ENCODE measurements at regions not wholly inside any gene's neighbourhood (a gene's known extent, or its start where the extent isn't known, plus 50 kb on each side); places are given as distances from the start of the nearest gene placed in this dataset.
"Not testable (repeated sequence)": the region's sequence is repeated elsewhere in the genome, so short reads cannot be mapped to it uniquely, and the experiment has no call there.

DNA sequence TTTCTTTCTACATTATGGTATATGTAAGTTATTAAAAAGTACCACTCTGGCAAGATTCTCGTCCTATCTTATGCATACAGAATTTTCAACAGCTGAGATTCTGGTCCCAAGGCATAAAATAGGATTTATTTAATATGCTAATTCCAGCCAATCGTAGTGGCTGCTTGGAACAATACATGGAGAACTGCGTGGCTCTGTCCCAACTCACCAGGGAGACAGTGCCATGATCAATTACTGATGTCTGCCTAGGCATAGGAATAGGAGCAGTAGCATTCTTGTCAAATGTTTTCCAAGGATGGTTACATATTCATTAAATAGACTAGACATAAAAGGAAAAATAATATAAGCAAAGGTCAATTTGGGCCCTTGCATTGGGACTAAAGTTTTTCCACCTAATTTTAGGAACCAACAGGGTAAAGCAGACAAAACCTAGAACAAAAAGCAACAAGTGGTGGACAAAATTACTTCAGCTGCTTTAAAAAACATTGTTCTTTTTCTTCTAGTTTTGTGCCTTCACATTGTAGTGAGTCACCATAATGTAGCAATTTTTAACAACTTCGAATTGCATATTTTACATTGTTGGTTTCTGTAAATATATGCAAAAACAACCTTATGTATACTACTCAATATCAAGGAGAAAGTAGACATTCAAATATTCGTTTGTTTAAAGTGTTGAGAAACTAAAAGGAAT is 232.8 kb upstream of the ATP5MC3 start:
- no peak for DNase-seq (ENCODE audit: low spot score)

DNA sequence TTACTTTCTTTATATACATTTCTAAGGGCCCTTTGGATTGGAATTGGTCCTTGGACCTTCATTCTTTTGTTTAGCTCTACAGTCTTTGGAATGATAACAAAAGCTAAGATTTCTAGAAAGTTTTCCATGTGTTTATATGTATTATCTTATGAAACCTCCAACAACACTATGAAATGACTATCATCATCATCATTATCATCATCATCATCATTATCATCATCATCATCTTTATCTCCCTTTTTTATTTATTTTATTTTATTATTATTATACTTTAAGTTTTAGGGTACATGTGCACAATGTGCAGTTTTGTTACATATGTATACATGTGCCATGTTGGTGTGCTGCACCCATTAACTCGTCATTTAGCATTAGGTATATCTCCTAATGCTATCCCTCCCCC is 229.4 kb upstream of the ATP5MC3 start:
- not testable (repeated sequence) for DNase-seq (ENCODE audit: low spot score)

DNA sequence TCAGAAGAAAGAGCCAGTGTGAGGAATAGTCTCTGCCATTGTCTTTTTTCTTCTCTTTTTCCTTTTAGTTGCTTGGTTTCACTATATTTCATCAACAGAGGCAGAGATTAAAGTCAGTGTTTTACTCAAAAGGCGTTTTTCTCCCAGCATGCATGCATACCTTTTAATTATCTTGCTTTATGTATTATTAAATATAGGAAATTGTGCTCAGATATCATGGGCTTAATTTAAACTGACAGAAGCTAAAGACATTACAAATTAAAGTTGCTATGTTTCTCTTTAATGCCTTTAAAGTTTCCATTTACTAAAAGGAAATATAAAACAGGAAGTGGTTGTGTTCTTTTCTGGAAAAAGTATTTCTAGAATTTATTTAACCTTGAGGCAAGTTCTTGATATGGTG is 223.3 kb upstream of the ATP5MC3 start:
- DNase-seq (ENCODE audit: low spot score) = no peak

DNA sequence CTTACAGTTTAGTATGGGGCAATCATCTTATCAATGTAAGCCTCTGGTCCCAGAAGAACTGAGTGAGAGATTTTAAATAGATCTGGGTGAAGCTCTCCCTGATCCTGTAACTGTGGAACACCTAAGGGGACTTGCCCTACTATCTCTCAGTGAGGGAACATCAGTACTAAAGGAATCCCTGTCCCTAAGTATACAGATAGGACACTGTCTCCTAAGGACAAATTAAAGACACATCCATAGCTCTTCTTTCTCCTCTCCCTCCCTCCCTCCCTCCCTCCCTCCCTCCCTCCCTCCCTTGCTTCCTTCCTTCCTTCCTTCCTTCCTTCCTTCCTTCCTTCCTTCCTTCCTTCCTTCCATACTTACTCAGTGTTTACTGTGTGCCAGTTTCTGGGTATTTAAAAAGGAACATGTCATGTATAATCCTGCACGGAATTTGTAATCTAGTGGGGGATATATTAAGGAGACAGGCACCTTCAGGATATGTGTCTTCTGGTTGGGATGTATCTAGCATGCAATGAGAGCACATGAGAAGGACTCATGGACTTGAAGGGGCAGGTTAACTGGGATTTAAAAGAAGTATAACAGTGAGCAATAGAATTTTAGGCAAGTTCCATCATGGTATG is 222.2 kb upstream of the ATP5MC3 start:
- DNase-seq (ENCODE audit: low spot score) = no peak

DNA sequence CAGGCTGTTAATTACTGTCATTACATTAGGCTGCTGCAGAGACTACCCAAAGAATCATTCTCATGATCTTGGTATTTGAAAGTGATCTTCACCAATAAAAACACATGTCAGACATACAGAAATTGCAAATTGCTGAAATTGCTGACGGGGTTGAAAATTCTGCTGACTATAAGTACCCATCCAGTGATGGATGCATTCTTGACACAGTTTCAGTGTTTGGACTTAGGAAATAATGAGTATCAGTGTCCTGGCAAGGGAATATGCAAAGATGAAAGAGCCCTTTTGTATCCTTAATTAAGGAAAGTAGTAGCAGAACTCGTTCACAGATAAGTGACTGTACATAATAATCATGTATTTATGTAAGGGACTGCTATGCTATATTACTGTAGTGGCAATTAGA is 221.1 kb upstream of the ATP5MC3 start:
- no peak for DNase-seq (ENCODE audit: low spot score)

DNA sequence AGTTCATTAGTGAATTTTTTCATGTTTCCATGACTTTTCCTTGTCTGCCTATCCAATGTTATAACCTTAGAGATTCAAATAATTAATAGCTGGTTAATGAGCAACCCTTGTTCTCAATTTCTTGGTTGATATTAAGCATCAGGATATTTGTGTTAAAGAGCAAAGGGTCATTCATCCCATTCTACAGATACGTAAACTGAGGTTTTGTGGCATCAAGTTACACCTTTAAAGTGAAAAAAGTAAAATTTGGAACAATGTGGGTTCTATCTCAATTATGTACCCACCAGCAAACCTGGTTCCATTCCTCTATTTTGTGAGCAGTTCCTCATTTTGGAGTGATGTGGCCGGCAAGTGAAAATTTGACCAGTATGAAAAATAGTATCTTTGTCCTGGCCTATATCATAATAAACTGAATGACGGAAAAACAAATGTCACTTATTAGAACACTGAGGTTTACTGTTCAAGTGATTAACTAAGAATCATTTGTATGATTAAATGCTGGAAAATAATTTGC is 220.5 kb upstream of the ATP5MC3 start:
- DNase-seq (ENCODE audit: low spot score) = no peak

DNA sequence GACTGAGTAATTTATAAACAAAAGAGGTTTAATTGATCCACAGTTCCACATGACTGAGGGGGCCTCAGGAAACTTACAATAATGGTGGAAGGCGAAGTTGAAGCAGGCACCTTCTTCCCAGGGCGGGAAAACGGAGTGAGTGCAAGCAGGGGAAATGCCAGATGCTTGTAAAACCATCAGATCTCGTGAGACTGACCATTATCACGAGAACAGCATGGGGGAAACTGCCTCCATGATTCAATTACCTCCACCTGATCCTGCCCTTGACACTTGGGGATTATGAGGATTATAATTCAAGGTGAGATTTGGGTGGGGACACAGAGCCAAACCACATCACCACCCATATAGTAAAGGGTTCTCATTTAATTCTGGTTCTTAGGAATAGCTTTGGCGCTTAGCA is 219.5 kb upstream of the ATP5MC3 start:
- no peak for DNase-seq (ENCODE audit: low spot score)

DNA sequence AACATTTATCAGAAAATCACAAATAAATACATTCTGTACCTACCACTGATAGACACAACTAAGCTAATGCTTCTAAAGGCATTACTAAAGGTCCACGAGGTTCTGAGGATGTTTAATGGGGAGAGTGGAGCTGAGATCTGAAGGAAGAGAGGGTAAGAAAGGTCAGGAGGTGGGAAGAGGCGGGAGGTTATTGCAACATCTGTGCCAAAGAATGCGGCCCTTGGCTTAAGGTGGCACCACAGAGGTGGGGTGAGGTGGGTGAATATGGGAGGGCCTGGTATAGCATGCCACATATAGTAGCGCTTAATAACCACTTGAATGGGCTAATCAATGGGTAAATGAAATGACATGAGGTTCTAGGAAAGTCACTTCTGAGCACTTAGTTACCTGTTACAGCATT is 217.8 kb upstream of the ATP5MC3 start:
- DNase-seq (ENCODE audit: low spot score) = no peak

DNA sequence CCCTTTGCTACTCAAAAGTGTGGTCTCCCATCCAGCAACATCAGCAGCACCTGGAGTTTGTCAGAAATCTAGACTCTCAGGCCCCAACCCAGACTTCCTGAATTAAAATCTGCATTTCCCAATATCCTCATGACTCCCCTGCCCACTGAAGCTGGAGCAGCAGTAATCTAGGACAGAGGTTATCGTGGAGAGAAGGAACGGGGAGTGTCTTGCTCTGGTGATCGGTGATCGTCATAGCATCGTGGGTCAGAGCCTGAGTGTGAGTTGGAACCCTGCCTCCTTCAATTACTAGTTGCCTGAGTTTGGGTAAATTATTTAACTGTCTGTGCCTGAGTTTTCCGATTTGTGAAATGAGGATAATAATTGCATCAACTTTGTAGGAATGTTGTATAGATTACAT is 217.3 kb upstream of the ATP5MC3 start:
- no peak for DNase-seq (ENCODE audit: low spot score)

DNA sequence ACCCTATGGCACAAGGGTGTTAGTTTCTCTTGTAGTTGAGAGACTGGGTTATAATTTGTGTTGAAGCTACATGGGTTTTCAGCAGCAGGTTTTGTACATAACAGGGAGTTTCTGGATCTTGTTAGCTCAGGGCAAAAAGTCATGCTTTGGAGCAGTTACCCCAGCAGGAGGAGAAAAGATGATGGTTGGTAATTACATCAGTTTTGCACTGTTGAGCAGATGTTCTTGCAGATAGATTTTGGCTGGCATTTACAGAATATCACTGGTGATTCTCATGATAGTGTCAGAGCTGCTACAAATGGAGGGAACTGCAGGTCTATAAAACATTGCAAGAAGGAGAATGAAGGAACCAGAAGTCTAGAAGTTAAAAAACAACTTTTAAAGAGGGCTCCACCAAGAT is 215.2 kb upstream of the ATP5MC3 start:
- DNase-seq (ENCODE audit: low spot score) = no peak

DNA sequence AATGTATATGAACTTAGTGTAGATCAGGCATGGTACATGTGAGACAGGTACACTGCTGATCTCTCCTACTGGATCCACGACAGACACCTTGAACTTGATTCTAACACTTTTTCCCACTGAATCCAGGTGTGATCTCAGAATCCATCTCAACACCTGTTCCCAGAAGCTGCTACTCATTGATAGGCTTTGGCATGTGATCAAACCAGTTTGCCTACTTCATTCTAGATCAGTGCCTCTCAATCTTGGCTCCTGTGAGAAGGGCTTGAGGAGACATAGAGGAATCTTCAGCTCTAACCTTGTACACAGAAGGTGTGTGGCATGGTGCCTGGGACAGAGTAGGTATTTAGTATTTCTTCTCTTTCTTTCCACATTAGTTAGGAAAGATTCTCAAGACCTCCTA is 212.3 kb upstream of the ATP5MC3 start:
- DNase-seq (ENCODE audit: low spot score) = no peak

DNA sequence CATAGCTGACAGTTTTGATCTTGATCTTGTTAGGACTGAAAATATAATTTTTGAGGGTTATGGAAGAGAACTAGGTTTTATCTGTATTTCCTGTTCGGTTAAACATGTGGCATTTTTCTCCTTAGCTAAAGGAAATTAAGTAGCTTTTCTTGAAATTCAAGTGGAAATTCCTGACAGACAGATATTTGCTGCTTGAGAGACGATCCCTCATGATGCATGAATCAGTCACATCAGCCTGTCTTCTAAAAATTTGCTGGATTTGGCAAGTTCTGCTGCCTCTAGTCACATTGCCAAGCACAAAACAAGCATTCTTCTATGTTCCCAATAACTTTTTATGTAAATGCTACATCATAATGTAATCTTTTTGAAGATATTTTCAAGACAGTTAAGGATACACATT is 201.8 kb upstream of the ATP5MC3 start:
- DNase-seq (ENCODE audit: low spot score) = no peak

DNA sequence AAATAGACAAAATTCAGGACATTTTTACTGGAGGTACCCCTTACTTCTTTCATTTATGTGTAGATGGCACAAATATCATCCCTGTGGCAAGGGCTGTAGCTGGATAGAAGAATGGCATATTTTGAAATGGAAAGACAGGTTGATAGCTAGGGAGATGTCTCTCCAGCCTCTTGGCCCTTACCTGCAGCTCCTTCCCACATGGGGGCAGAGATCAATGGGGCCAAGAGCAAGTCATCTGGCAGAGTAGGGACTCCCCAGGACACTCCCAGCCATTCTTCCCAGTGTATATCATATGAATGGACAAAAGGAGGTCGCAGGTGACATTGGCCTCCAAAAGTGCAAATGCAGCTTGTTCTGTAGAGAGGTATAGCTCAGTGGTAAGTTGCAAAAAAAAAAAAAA is 192.2 kb upstream of the ATP5MC3 start:
- DNase-seq (ENCODE audit: low spot score) = no peak

DNA sequence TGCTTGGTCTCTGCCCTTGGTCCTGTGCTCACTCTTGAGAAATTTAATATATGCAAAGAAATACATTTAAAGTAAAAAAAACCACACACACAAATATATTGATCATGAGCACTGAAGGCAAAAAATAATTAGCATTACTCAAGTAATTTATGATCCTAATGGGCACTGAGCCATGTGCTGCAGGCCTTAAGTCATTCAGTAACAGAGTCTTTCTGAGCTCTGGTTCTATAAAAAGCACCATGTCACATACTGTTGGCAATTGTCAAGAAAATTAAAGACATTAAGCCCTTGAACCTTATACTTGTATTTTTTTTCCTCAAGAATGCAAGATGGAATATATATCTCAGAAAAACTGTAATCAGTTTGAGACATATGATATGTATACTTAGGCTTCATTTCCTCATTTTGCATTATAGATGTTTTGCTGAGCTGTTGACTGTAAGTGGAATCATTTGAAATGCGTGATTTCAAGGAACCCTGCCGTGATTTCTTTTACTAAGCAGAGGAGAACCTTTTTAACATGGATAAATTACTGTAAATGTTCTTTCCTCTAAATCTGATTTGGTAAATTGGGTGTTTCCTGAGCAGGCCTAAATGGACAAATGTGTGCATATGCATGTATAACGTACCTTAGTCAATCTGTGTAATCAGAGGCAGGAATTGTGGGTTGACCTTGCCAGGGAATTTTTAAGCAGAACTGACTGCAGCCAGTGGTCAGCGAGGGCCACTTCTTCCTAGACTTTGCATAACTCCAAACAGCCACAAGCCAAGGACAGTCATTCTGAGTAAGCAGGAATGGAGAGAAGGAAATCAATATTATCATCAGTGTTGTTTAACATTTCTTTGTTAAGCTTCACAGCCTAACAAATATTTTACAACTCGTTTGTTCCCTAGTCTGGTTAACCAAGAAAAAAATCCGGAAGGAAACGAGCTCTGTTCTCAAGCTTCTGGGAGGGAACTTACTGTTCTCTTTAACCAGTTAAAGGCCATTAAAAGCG is 191.5 kb upstream of the ATP5MC3 start:
- DNase-seq (ENCODE audit: low spot score) = no peak

DNA sequence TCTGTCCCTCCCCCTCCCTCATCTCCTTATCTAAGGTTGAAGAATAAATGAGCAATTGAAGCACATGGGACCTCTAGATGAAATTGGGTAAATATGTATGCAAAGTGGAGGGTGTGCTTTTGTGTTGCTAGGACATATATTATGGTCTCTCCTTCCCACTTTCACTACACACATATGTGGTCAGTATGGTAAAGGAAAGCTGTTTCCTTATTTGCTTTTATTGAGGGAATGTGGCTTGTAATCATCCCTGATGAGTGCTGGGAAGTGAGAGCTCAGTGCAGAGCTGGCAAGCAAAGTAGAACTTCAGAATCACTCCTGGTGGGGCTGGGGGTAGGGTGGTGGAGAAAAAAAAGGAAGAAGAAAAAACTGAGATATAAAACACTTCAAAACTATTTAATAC is 189.9 kb upstream of the ATP5MC3 start:
- no peak for DNase-seq (ENCODE audit: low spot score)

DNA sequence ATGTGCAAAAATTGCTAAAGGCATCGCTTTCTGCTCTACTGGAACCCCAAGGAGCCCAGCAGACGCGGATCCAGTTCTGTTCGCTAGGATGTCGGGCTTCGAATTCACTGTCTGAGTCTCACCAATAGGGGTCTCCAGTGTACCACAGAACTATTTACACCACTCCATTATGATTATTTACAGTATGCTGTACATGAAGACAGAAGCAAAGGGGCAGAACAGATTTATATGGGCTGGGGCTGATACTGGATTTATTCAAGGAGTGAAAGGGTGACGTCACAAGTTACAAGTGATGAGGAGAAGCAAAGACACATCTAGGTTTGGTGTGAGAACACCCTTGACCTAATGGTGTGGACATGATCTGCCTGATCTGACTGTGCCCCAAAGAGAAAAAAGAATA is 185.3 kb upstream of the ATP5MC3 start:
- DNase-seq (ENCODE audit: low spot score) = peak; percentile 20

DNA sequence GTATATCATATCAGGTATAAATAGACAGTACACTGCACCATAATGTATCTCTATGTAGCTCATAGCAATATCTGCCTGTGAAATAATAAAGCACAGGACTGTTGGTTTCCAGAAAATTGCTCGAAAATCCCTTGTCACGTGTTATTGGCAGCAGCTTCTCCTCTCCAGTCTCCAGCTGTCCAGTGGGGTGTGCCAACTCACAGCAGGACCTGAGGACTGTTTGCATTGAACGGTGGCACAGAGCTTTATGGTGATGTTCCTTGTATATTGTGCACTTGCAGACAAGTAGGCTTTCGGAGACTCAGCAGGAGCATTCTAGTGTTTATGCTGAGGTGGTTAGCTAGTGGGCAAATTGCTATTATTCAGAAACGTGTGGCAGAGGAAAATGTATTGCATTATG is 182.2 kb upstream of the ATP5MC3 start:
- DNase-seq (ENCODE audit: low spot score) = no peak

DNA sequence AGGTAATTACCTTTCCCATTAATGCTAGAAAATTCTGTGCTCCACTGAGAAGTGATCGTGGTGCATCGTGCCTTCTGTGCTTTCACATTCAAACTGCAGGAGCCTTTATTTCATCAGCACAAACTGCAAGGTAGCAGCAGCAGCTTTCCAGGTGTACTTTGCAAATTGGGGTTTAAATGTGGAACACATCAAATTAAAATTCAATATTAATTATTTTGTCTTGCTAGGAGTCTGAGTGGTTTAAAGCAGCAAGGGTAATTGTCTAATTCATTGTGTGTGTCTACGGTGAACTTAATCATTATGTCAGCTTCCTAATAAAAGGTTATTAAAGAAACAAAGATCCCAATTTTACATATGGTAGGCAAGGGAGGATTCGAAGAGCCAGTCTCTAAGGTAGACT is 180.8 kb upstream of the ATP5MC3 start:
- no peak for DNase-seq (ENCODE audit: low spot score)

DNA sequence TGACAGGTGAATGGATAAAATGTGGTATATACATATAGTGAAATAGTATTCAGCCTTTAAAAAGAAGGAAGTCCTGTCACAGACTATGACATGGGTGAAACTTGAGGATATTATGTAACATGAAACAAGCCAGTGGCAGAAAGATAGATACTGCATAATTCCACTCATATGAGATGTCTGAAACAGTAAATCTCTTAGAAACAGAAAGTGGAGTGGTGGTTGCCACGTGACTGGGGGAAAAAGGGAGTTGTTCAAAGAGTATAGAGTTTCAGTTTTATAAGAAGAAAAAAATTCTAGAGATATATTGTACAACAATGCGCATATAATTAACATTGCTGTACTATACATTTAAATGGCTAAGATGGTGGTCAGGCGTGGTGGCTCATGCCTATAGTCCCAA is 178.2 kb upstream of the ATP5MC3 start:
- DNase-seq (ENCODE audit: low spot score) = no peak

DNA sequence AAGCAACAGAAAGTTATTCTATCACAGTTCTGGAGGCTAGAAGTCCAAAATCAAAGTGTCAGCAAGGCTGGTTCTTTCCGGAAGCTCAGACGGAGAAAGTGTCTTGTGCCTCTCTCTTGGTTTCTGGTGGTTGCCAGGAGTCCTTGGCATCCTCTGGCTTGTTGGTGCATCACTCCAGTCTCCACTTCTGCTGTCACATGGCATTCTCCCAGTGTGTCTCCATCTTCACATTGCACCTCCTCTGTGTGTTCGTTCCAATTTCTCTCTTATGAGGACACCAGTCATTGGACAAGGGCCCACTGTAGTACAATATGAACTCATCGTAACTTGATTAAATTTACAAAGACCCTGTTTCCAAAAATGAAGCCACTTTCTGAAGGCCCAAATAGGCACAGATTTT is 175.4 kb upstream of the ATP5MC3 start:
- no peak for DNase-seq (ENCODE audit: low spot score)

DNA sequence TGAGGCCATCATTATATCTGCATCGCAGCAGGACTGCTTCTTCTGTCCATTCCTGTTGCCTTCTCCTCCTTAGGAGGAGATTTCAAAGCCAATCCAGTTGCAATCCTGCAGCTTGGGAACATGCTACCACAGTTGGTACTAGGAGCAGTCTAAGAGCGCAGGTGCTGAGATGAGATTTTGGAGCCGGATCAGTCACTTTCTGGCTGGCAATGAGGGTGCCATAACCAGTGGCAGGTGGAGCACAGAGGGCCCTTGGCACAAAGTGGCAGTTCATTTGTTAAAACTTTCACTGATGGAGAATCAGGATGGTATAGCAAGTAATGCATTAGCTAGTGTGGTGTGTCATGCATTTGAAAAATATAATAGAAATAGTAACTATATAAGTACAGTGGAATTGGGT is 173.7 kb upstream of the ATP5MC3 start:
- no peak for DNase-seq (ENCODE audit: low spot score)

DNA sequence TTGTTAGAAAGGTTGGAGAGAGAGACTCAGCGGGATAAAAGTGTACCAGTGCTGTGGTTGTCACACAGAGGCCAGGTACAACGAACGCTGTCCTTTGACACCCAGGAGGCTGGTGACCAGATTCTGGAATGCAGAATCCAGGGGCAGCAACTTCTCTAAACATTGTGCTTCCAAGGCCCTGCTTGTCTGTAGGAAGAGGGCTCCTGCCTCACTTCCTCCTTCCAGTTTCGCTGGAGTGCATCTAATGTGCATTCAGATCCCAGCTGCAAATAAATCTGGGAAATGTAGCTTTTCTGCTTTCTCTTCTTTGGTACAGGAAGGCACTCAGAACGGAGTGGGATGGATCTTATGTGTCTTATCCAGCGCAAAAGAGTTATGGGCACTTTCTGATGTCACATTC is 171.8 kb upstream of the ATP5MC3 start:
- no peak for DNase-seq (ENCODE audit: low spot score)

DNA sequence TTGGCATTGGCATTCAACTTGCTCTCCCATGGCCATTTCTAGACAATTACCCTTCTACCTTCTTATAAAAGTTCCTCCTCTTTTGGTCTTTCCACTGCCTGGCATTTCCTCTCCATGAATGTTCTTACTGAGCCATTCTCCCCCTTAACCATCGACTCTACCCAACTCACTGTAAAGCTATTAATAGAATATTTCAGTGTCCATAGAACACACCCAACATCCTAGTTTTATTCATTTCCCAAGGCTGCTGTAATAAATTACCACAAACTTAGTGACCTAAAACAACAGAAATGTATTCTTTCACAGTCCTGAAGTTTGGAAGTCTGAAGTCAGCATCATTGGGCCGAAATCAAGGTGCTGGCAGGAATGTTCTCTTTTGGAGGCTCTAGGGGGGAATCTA is 170.0 kb upstream of the ATP5MC3 start:
- no peak for DNase-seq (ENCODE audit: low spot score)

Data from putamen (tissue), 1 donor.